ENCODE measurements at regions not wholly inside any gene's neighbourhood (a gene's known extent, or its start where the extent isn't known, plus 50 kb on each side); places are given as distances from the start of the nearest gene placed in this dataset.

DNA sequence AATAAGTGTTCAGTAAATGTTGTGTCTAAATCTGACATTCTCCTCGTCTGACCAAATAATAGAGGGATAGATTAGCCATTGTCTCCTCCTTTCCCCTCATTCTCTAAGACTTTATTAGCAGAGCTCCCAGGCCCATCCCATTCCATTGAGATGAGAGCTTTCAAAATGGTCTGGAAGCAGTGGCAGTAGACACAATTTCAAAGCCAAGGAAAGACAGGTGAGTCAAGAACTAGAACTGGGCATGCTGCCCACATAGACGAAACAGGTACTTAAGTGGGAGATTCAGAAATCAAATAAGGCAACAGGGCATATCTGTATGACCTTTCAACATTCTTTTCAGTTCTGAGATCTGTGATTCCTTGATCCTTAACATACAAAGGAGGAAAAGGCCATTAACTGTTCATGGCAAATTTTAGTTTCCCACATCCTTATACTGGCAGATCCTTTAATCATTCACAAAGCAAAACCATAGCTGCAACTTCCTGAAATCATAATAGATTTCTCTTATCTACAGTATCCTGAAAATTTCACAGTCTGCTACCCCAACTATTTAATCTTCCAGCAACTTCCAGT, 96.6 kb upstream of the KCNA4 start:
- H3K4me3 ChIP-seq: no peak overlapping the region
- TF ChIP-seq, protein P1, sequence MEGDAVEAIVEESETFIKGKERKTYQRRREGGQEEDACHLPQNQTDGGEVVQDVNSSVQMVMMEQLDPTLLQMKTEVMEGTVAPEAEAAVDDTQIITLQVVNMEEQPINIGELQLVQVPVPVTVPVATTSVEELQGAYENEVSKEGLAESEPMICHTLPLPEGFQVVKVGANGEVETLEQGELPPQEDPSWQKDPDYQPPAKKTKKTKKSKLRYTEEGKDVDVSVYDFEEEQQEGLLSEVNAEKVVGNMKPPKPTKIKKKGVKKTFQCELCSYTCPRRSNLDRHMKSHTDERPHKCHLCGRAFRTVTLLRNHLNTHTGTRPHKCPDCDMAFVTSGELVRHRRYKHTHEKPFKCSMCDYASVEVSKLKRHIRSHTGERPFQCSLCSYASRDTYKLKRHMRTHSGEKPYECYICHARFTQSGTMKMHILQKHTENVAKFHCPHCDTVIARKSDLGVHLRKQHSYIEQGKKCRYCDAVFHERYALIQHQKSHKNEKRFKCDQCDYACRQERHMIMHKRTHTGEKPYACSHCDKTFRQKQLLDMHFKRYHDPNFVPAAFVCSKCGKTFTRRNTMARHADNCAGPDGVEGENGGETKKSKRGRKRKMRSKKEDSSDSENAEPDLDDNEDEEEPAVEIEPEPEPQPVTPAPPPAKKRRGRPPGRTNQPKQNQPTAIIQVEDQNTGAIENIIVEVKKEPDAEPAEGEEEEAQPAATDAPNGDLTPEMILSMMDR (IDR thresholded peaks at IDR 0.05): no peak
- intact Hi-C loops (cut with DNase I): no loop called here
- WGBS, 2 donors: 19% methylated on average over 2 of the region's 2 CpGs
- H3K4me1 ChIP-seq: no peaks in the 10 kb centered on the region
- H3K9me3 ChIP-seq: no peaks in the 10 kb centered on the region
- no peak overlapping the region for H3K27ac ChIP-seq
- FAIRE-seq (no peak), DNase-seq (no peak), ATAC-seq (no peak)
- no peaks in the 10 kb centered on the region for H3K36me3 ChIP-seq
- no peaks in the 10 kb centered on the region for H3K27me3 ChIP-seq

DNA sequence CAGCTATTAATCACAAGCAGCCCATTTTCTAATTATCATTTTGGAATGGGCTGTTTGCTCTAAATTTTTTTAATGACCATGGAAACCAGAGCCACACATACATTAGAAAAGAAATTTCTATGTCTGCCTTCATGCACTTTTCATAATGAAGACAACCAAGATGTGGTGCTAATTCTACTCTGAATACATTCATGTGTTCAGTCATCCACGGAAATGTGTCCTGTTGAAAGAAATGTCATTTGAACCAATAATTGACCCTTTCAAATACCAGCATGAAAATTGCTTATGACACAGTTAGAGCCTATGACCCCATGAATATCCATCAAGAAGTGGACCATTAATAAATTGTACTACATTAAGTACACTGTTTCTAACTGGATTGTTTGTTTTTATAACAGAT, 99.7 kb upstream of the KCNA4 start:
- Histone ChIP-seq H3K4me3 (no peak overlapping the region), H3K4me1 (no peaks in the 10 kb centered on the region), H3K27ac (no peak overlapping the region), H3K27me3 (no peaks in the 10 kb centered on the region), H3K9me3 (no peaks in the 10 kb centered on the region), H3K36me3 (no peaks in the 10 kb centered on the region)
- intact Hi-C loops (cut with DNase I): no loop called here
- FAIRE-seq (no peak), DNase-seq (no peak), ATAC-seq (no peak)
- TF ChIP-seq, protein P1 (IDR thresholded peaks at IDR 0.05): no peak
- 63 to 66% methylated on average over 1 of the region's 1 CpG for WGBS, 2 donors

DNA sequence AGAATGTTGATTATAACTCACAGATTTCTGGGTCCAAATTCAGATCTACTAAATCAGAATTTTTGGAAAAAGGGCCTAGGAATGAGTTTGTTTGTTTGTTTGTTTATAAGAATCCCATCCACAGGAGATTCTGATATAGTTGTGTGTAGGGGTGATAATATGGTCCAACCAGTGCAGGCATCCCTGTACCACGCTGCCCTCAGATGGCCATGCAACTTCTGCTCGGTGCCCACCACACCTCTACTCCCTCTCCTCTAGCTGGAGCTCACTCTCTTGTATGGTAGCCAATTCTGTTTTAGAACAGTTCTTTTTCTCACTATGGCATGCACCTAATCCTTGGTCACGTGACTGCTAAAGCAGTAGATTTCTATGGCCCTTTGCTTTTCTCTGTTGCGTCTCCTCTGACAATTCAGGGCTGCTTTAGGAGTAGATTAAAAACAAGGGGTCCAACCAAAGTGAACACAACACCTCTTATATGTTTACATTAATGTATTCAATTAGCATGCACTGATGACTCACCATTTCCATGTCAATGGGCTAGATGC, 103.3 kb upstream of the KCNA4 start:
- FAIRE-seq (no peak), DNase-seq (no peak), ATAC-seq (no peak)
- 79 to 85% methylated on average over 4 of the region's 4 CpGs for WGBS, 2 donors
- H3K36me3 ChIP-seq: no peaks in the 10 kb centered on the region
- no peak overlapping the region for H3K27ac ChIP-seq
- H3K4me3 ChIP-seq: no peak overlapping the region
- TF ChIP-seq, protein P1 (IDR thresholded peaks at IDR 0.05): no peak
- intact Hi-C loops (cut with DNase I): loop anchor here in 1 of 3 donors (10.0 kb wide), 1 partner anchor 75 kb away; no protein-coding TSS in a partner anchor
- H3K27me3 ChIP-seq: no peaks in the 10 kb centered on the region
- H3K9me3 ChIP-seq: no peaks in the 10 kb centered on the region
- H3K4me1 ChIP-seq: no peaks in the 10 kb centered on the region

DNA sequence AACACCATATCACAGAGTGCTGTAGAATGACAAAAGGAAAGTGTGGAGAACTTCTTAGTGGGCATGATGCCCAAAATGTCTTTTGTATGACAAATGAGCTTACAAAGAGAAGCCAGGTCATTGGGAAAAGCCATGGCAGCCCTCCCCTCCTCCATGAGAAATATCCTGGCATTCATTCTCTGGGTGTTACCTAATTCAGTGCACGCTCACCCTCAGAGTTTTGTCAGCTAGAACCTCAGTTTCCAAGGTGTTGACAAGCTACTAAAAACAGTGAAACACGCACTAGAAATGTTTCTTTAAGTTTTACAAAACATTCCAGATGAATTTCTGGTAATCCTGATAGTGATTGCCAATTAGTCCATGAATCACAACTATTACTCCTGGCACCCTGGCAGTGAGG, 105.4 kb upstream of the FSHB start:
- Histone ChIP-seq H3K9me3 (no peaks in the 10 kb centered on the region), H3K27ac (no peak overlapping the region), H3K4me1 (no peaks in the 10 kb centered on the region), H3K4me3 (no peak overlapping the region), H3K27me3 (no peaks in the 10 kb centered on the region), H3K36me3 (no peaks in the 10 kb centered on the region)
- intact Hi-C loops (cut with DNase I): loop anchor here in 1 of 3 donors (10.0 kb wide), 1 partner anchor 69 kb away; no protein-coding TSS in a partner anchor
- FAIRE-seq (no peak), DNase-seq (no peak), ATAC-seq (no peak)
- WGBS, 2 donors: 43 to 50% methylated on average over 2 of the region's 2 CpGs
- TF ChIP-seq, protein P1 (IDR thresholded peaks at IDR 0.05): no peak

DNA sequence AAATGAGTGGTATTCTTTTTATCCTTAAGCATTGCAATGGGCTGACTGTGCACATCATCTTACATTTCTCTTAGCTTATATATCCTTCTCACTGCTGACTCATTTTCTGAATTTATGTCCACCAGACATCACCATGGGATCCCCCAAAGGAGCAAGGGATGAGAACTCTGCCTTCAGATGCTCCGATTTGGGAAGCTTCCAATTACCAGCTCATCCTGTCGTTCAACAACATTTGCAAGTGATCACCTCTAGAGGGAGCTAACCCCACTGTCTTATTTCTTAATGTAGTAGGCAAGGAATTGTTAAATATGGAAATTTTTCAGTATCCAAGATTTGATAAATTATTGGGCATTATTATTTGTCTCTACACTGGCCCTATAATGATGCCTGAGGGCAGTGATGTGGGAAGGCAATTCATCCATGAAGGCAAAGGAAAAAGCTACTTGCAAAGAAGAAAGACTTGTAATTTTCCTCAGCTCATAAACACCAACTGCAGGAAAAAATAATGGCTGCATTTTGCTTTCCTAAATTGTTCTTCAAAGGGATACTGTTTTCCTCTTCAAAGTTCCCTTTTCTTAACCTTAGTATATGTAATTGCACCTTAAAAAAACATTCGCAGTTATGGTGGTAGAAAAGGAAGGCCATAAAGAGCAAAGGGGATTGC, 102.4 kb upstream of the FSHB start:
- Histone ChIP-seq H3K4me1 (no peaks in the 10 kb centered on the region), H3K36me3 (no peaks in the 10 kb centered on the region), H3K27me3 (no peaks in the 10 kb centered on the region), H3K4me3 (no peak overlapping the region), H3K27ac (no peak overlapping the region), H3K9me3 (no peaks in the 10 kb centered on the region)
- TF ChIP-seq, protein P1 (IDR thresholded peaks at IDR 0.05): peak in 3 of 4 donors; percentile 36 to 56 (median 54)
- WGBS, 2 donors: 36 to 38% methylated on average over 3 of the region's 3 CpGs
- intact Hi-C loops (cut with DNase I): loop anchor here in 1 of 3 donors (10.0 kb wide), 1 partner anchor 66 kb away; no protein-coding TSS in a partner anchor
- ATAC-seq (peak in 3 of 4 donors; percentile 49 to 57 (median 51)), DNase-seq (peak in 1 of 6 donors; percentile 9), FAIRE-seq (no peak)
